Peyer's patch (tissue), 4 donors: ENCODE measurements at regions not wholly inside any gene's neighbourhood (a gene's known extent, or its start where the extent isn't known, plus 50 kb on each side); places are given as distances from the start of the nearest gene placed in this dataset.

ENCODE experiments used
- DNase-seq, 3 donors: peaks; one replicate each; pipeline ENCODE4 v3.0.0-alpha.2; 2017 to 2019
- H3K27ac ChIP-seq, 4 donors: fragments of 200-600 bp; sonication (generic); one replicate each; pipeline ENCODE4 v1.5.1; 2016 to 2019
- H3K27me3 ChIP-seq, 2 donors: fragments of 200-600 bp; sonication (generic); one replicate each; pipeline ENCODE4 v1.5.1; 2019
- H3K36me3 ChIP-seq, 3 donors: fragments of 200-600 bp; sonication (generic); one replicate each; pipeline ENCODE4 v1.5.1; 2016 to 2019
- H3K4me1 ChIP-seq, 4 donors: fragments of 200-600 bp; sonication (generic); one replicate each; pipeline ENCODE4 v1.5.1; 2016 to 2019
- H3K4me3 ChIP-seq, 4 donors: fragments of 200-600 bp; sonication (generic); 1 replicate in 3 of 4; 2 replicates in 1 of 4; pipeline ENCODE4 v1.5.1; 2016 to 2019; ENCODE audit warnings: mild to moderate bottlenecking in 1 of 4
- H3K9me3 ChIP-seq, 4 donors: fragments of 200-600 bp; sonication (generic); one replicate each; pipeline ENCODE4 v1.5.1; 2016 to 2019; ENCODE audit warnings: mild to moderate bottlenecking in 1 of 4
- POLR2A ChIP-seq, 2 donors: fragments of 450-650 bp; IDR thresholded peaks; one replicate each; pipeline ENCODE4 v1.5.1; 2017; ENCODE audit warnings: antibody characterized with exemption in 2 of 2, mild to moderate bottlenecking in 2 of 2, moderate library complexity in 2 of 2
- small RNA-seq, 2 donors: library from RNA; depleted of rRNA; stranded (forward); fragments of <200 nt; gene quantifications; one replicate each; pipeline ENCODE3, GENCODE V24; 2016
- TF ChIP-seq, protein P1 (sequence below), 6 experiments: fragments of 450-650 bp in 4 of 6; fragments of 200-600 bp in 2 of 6; sonication (generic) in 1 of 6; IDR thresholded peaks; one replicate each; pipeline ENCODE4 v1.5.1; 2017 to 2019; ENCODE audit warnings: antibody characterized with exemption in 6 of 6, mild to moderate bottlenecking in 3 of 6, moderate library complexity in 1 of 6

DNA sequence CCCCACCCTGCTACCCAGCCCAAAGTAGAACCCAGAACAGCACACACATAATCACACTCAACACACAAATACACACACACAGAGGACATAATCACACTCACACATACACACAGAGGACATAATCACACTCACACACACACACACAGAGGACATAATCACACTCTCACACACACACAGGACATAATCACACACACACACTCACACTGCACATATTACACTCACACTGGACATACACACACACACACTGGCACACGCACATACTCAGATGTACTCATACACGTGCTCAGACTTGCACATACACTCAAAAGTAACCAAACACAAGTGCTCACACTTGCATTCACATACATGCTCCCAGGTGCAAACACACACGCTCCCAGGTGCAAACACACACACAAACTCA lies 54.3 kb upstream of the CAMK1G start:
- no peaks in the 10 kb centered on the region for H3K36me3 ChIP-seq
- TF ChIP-seq, protein P1, sequence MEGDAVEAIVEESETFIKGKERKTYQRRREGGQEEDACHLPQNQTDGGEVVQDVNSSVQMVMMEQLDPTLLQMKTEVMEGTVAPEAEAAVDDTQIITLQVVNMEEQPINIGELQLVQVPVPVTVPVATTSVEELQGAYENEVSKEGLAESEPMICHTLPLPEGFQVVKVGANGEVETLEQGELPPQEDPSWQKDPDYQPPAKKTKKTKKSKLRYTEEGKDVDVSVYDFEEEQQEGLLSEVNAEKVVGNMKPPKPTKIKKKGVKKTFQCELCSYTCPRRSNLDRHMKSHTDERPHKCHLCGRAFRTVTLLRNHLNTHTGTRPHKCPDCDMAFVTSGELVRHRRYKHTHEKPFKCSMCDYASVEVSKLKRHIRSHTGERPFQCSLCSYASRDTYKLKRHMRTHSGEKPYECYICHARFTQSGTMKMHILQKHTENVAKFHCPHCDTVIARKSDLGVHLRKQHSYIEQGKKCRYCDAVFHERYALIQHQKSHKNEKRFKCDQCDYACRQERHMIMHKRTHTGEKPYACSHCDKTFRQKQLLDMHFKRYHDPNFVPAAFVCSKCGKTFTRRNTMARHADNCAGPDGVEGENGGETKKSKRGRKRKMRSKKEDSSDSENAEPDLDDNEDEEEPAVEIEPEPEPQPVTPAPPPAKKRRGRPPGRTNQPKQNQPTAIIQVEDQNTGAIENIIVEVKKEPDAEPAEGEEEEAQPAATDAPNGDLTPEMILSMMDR (IDR thresholded peaks at IDR 0.05): no peak
- no peak for TF ChIP-seq POLR2A (IDR thresholded peaks at IDR 0.05)
- DNase-seq: no peak
- H3K9me3 ChIP-seq: no peaks in the 10 kb centered on the region
- no peak overlapping the region for H3K27ac ChIP-seq
- H3K4me3 ChIP-seq: no peak overlapping the region
- no peaks in the 10 kb centered on the region for H3K4me1 ChIP-seq
- no peaks in the 10 kb centered on the region for H3K27me3 ChIP-seq

DNA sequence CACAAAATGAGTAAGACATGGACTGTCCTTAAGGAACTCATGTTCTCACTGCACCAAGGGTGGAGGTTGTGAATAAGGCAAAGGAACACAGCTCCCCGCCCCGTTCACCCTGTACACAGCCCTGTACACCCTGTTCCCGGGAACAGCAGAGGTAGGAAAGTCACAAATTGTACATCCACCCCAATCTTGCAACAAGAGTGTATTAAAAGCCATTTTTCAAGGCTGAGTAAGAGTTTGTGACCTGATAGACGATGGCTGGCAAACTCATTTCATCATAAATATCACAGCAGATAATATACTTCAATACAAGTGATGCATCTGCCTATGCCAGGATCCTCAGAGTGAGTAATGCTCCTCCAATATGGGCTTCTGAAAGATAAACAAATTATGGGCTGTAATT lies 52.5 kb upstream of the CAMK1G start:
- H3K27ac ChIP-seq: no peak overlapping the region
- H3K36me3 ChIP-seq: no peaks in the 10 kb centered on the region
- no peaks in the 10 kb centered on the region for H3K4me1 ChIP-seq
- no peak for TF ChIP-seq POLR2A (IDR thresholded peaks at IDR 0.05)
- TF ChIP-seq, protein P1 (IDR thresholded peaks at IDR 0.05): no peak
- no peaks in the 10 kb centered on the region for H3K9me3 ChIP-seq
- DNase-seq: peak in 1 of 3 donors; percentile 52
- H3K4me3 ChIP-seq: no peak overlapping the region
- no peaks in the 10 kb centered on the region for H3K27me3 ChIP-seq

DNA sequence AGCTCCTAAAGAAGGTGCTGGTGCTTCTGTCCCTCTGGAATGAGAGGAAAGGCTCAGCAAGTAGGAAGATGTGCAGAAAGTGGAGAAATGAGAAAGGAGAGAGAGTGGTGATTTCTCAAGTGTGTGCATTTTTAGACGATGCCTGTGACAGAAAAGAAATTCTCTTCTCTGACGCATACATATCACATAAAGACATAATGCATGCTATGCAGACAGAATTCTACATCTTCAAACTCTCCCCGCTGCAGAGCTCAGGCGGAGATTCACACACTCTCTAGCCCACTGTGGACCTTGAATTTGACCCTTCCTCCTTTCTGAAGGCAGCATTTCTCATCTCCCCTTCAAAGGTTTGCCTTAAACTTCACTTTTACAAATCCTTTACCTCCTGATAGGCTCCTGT lies 52.0 kb upstream of the CAMK1G start:
- no peaks in the 10 kb centered on the region for H3K4me1 ChIP-seq
- H3K27me3 ChIP-seq: no peaks in the 10 kb centered on the region
- TF ChIP-seq, protein P1 (IDR thresholded peaks at IDR 0.05): no peak
- TF ChIP-seq POLR2A (IDR thresholded peaks at IDR 0.05): no peak

More for the DNA sequence above, 52.0 kb upstream of the CAMK1G start:
- Histone ChIP-seq H3K9me3 (no peaks in the 10 kb centered on the region), H3K36me3 (no peaks in the 10 kb centered on the region), H3K27ac (no peak overlapping the region), H3K4me3 (no peak overlapping the region)
- no peak for DNase-seq

Small RNAs in the stretch of these regions (small RNA-seq; reads per million reads assigned to genes)
- 0 reads per million in 2 donors for gene AC104465.1
